RCC 7860 (cell line): ENCODE measurements at regions not wholly inside any gene's neighbourhood (a gene's known extent, or its start where the extent isn't known, plus 50 kb on each side); places are given as distances from the start of the nearest gene placed in this dataset.

ENCODE experiments used
- DNase-seq: peaks from one replicate; pipeline ENCODE4 v3.0.0-alpha.2; 2015; ENCODE audit warnings: low spot score
- FAIRE-seq: peaks from 2 replicates; lab custom pipeline; 2012; peaks lifted over from hg19 to GRCh38; lab: Jason Lieb, UNC

GRCh38 chr5:77948476-77948875 is 172.3 kb upstream of the TBCA start:
- no peak for DNase-seq
- FAIRE-seq, result no peak

- DNase-seq, result no peak
- no peak for FAIRE-seq
Observed at GRCh38 chr5:77947041-77947428, 170.9 kb upstream of the TBCA start.

GRCh38 chr5:77946381-77947040 is 170.4 kb upstream of the TBCA start:
- FAIRE-seq, result no peak
- no peak for DNase-seq

GRCh38 chr5:77945874-77946273 is 169.7 kb upstream of the TBCA start:
- no peak for FAIRE-seq
- no peak for DNase-seq

GRCh38 chr5:77944757-77945340 is 168.7 kb upstream of the TBCA start:
- no peak for FAIRE-seq

GRCh38 chr5:77943851-77944250 is 167.7 kb upstream of the TBCA start:
- FAIRE-seq (no peak), DNase-seq (no peak)

More at GRCh38 chr5:77944757-77945340, 168.7 kb upstream of the TBCA start:
- no peak for DNase-seq

- no peak for DNase-seq
- FAIRE-seq, result no peak
Observed at GRCh38 chr5:77942578-77943239, 166.6 kb upstream of the TBCA start.

- DNase-seq (no peak), FAIRE-seq (no peak)
Observed at GRCh38 chr5:77937015-77937908, 161.1 kb upstream of the TBCA start.

- FAIRE-seq, result no peak
- DNase-seq, result no peak
Observed at GRCh38 chr5:77936365-77936693, 160.2 kb upstream of the TBCA start.

GRCh38 chr5:77935506-77936364 is 159.6 kb upstream of the TBCA start:
- DNase-seq, result peak; percentile 38
- no peak for FAIRE-seq

- DNase-seq (no peak), FAIRE-seq (no peak)
Observed at GRCh38 chr5:77928776-77929300, 152.7 kb upstream of the TBCA start.

- DNase-seq (no peak), FAIRE-seq (no peak)
Observed at GRCh38 chr5:77926337-77926736, 150.2 kb upstream of the TBCA start.

- FAIRE-seq (no peak), DNase-seq (no peak)
Observed at GRCh38 chr5:77925503-77925902, 149.4 kb upstream of the TBCA start.

- FAIRE-seq (no peak), DNase-seq (no peak)
Observed at GRCh38 chr5:77924081-77924480, 147.9 kb upstream of the TBCA start.

GRCh38 chr5:77923666-77924065 is 147.5 kb upstream of the TBCA start:
- no peak for DNase-seq
- no peak for FAIRE-seq

- FAIRE-seq (no peak), DNase-seq (no peak)
Observed at GRCh38 chr5:77921094-77921768, 145.1 kb upstream of the TBCA start.

- DNase-seq (no peak), FAIRE-seq (no peak)
Observed at GRCh38 chr5:77920359-77921058, 144.4 kb upstream of the TBCA start.

- FAIRE-seq, result no peak
- DNase-seq, result no peak
Observed at GRCh38 chr5:77915346-77915745, 139.2 kb upstream of the TBCA start.

- FAIRE-seq (no peak), DNase-seq (no peak)
Observed at GRCh38 chr5:77912721-77913120, 136.6 kb upstream of the TBCA start.
